GM06990 (cell line): ENCODE measurements at regions not wholly inside any gene's neighbourhood (a gene's known extent, or its start where the extent isn't known, plus 50 kb on each side); places are given as distances from the start of the nearest gene placed in this dataset.

ENCODE experiments used
- DNase-seq: peaks from one replicate; pipeline ENCODE4 v3.0.0-alpha.2; 2011; ENCODE audit not compliant: insufficient read length; ENCODE audit errors: extremely low read depth
- H3K27me3 ChIP-seq: replicated peaks from 2 replicates; pipeline ENCODE4 v1.6.0; 2011; ENCODE audit warnings: low read length; ENCODE audit not compliant: control insufficient read depth, insufficient read depth
- H3K36me3 ChIP-seq: 2 replicates; pipeline ENCODE4 v1.5.1; 2011; ENCODE audit warnings: low read length; ENCODE audit not compliant: control insufficient read depth, insufficient read depth
- H3K4me3 ChIP-seq: replicated peaks from 2 replicates; pipeline ENCODE4 v1.5.1; 2011; ENCODE audit warnings: low read depth, mild to moderate bottlenecking, control low read depth, low read length
- CTCF ChIP-seq: IDR thresholded peaks from 2 replicates; pipeline ENCODE4 v1.5.1; 2011; ENCODE audit warnings: low read length, control low read depth, mild to moderate bottlenecking, inconsistent platforms; ENCODE audit not compliant: insufficient read depth, poor library complexity, severe bottlenecking

GRCh38 chr12:65606008-65606766 lies 218.1 kb upstream of the HMGA2 start:
- TF ChIP-seq CTCF = no peak
- Histone ChIP-seq H3K4me3 (no peak overlapping the region), H3K36me3 (no peaks in the 10 kb centered on the region), H3K27me3 (no peaks in the 10 kb centered on the region)
- no peak for DNase-seq

GRCh38 chr12:65607401-65607841 lies 216.9 kb upstream of the HMGA2 start:
- no peak overlapping the region for H3K4me3 ChIP-seq
- no peak for TF ChIP-seq CTCF
- H3K36me3 ChIP-seq = no peaks in the 10 kb centered on the region
- no peak for DNase-seq
- H3K27me3 ChIP-seq = no peaks in the 10 kb centered on the region

GRCh38 chr12:65608319-65608916 lies 215.9 kb upstream of the HMGA2 start:
- H3K4me3 ChIP-seq = no peak overlapping the region
- no peaks in the 10 kb centered on the region for H3K27me3 ChIP-seq
- TF ChIP-seq CTCF = no peak
- H3K36me3 ChIP-seq = no peaks in the 10 kb centered on the region
- DNase-seq = no peak

- no peak for TF ChIP-seq CTCF
- DNase-seq = no peak
- Histone ChIP-seq H3K36me3 (no peaks in the 10 kb centered on the region), H3K4me3 (no peak overlapping the region), H3K27me3 (no peaks in the 10 kb centered on the region)
Observed at GRCh38 chr12:65609359-65609771, 214.9 kb upstream of the HMGA2 start.

GRCh38 chr12:65611396-65611795 lies 212.9 kb upstream of the HMGA2 start:
- no peak for TF ChIP-seq CTCF
- H3K36me3 ChIP-seq = no peaks in the 10 kb centered on the region

More at GRCh38 chr12:65611396-65611795, 212.9 kb upstream of the HMGA2 start:
- no peak for DNase-seq
- Histone ChIP-seq H3K27me3 (no peaks in the 10 kb centered on the region), H3K4me3 (no peak overlapping the region)
